Stimulated activated CD4-positive, alpha-beta T cell treated with anti-CD3 and anti-CD28 coated beads, TNF-alpha, amount 100 ng/mL, for 48 hours (primary cell): ENCODE measurements at regions not wholly inside any gene's neighbourhood (a gene's known extent, or its start where the extent isn't known, plus 50 kb on each side); places are given as distances from the start of the nearest gene placed in this dataset.
A peak's percentile ranks its signal among the peaks of the same experiment; 100 is the strongest.

Source experiments
- DNase-seq, 3 donors: peaks; one replicate each; pipeline ENCODE4 v3.0.0-alpha.2; 2020; ENCODE audit warnings: low read depth in 3 of 3

GRCh38 chr13:79723519-79724024 lies 242.6 kb downstream of the NDFIP2 start:
- no peak for DNase-seq

- DNase-seq = no peak
Observed at GRCh38 chr13:79722885-79723445, 242.0 kb downstream of the NDFIP2 start.

- no peak for DNase-seq
Observed at GRCh38 chr13:79716191-79716590, 235.2 kb downstream of the NDFIP2 start.

- DNase-seq = no peak
Observed at GRCh38 chr13:79711631-79712030, 230.7 kb downstream of the NDFIP2 start.

GRCh38 chr13:79710376-79710775 lies 229.4 kb downstream of the NDFIP2 start:
- DNase-seq = no peak

GRCh38 chr13:79709471-79709870 lies 228.5 kb downstream of the NDFIP2 start:
- DNase-seq = no peak

GRCh38 chr13:79703772-79704171 lies 222.8 kb downstream of the NDFIP2 start:
- DNase-seq = no peak

GRCh38 chr13:79695754-79696153 lies 214.8 kb downstream of the NDFIP2 start:
- no peak for DNase-seq

- no peak for DNase-seq
Observed at GRCh38 chr13:79692846-79693245, 211.9 kb downstream of the NDFIP2 start.

- DNase-seq = no peak
Observed at GRCh38 chr13:79691826-79692225, 210.9 kb downstream of the NDFIP2 start.

- no peak for DNase-seq
Observed at GRCh38 chr13:79688741-79689140, 207.8 kb downstream of the NDFIP2 start.

GRCh38 chr13:79686441-79686840 lies 205.5 kb downstream of the NDFIP2 start:
- no peak for DNase-seq

- DNase-seq = no peak
Observed at GRCh38 chr13:79684371-79684770, 203.4 kb downstream of the NDFIP2 start.

- DNase-seq = no peak
Observed at GRCh38 chr13:79682164-79682563, 201.2 kb downstream of the NDFIP2 start.

GRCh38 chr13:79681069-79681468 lies 200.1 kb downstream of the NDFIP2 start:
- no peak for DNase-seq

- no peak for DNase-seq
Observed at GRCh38 chr13:79680485-79680884, 199.5 kb downstream of the NDFIP2 start.

- peak in 2 of 3 donors; percentile 28 to 34 for DNase-seq
Observed at GRCh38 chr13:79679334-79679733, 198.4 kb downstream of the NDFIP2 start.

- DNase-seq = no peak
Observed at GRCh38 chr13:79678100-79678499, 197.1 kb downstream of the NDFIP2 start.

GRCh38 chr13:79675931-79676660 lies 195.1 kb downstream of the NDFIP2 start:
- no peak for DNase-seq

- DNase-seq = no peak
Observed at GRCh38 chr13:79674765-79675515, 194.0 kb downstream of the NDFIP2 start.

GRCh38 chr13:79673993-79674377 lies 193.0 kb downstream of the NDFIP2 start:
- DNase-seq = no peak

GRCh38 chr13:79673310-79673992 lies 192.5 kb downstream of the NDFIP2 start:
- DNase-seq = no peak
